CD1c-positive myeloid dendritic cell (primary cell): ENCODE measurements at regions not wholly inside any gene's neighbourhood (a gene's known extent, or its start where the extent isn't known, plus 50 kb on each side); places are given as distances from the start of the nearest gene placed in this dataset.

Experiments used
- DNase-seq: peaks from one replicate; pipeline ENCODE4 v3.0.0-alpha.2; 2016; ENCODE audit errors: extremely low spot score

- no peak for DNase-seq
Observed at GRCh38 chr6:169082817-169083507, 170.7 kb downstream of the THBS2 start.

- no peak for DNase-seq
Observed at GRCh38 chr6:169082093-169082492, 171.6 kb downstream of the THBS2 start.

- DNase-seq, result no peak
Observed at GRCh38 chr6:169081248-169081647, 172.4 kb downstream of the THBS2 start.

GRCh38 chr6:169079650-169080049, 174.0 kb downstream of the THBS2 start:
- DNase-seq, result no peak

GRCh38 chr6:169078399-169079145, 175.1 kb downstream of the THBS2 start:
- no peak for DNase-seq

- DNase-seq, result no peak
Observed at GRCh38 chr6:169075915-169076654, 177.6 kb downstream of the THBS2 start.

GRCh38 chr6:169075211-169075914, 178.3 kb downstream of the THBS2 start:
- no peak for DNase-seq

- no peak for DNase-seq
Observed at GRCh38 chr6:169074526-169074925, 179.1 kb downstream of the THBS2 start.

GRCh38 chr6:169073311-169073710, 180.3 kb downstream of the THBS2 start:
- DNase-seq, result no peak

- DNase-seq, result no peak
Observed at GRCh38 chr6:169072127-169073042, 181.3 kb downstream of the THBS2 start.

- no peak for DNase-seq
Observed at GRCh38 chr6:169071394-169071793, 182.3 kb downstream of the THBS2 start.

- no peak for DNase-seq
Observed at GRCh38 chr6:169070506-169071176, 183.0 kb downstream of the THBS2 start.

GRCh38 chr6:169069356-169069755, 184.3 kb downstream of the THBS2 start:
- no peak for DNase-seq

- no peak for DNase-seq
Observed at GRCh38 chr6:169064194-169064593, 189.5 kb downstream of the THBS2 start.

- DNase-seq, result no peak
Observed at GRCh38 chr6:169062272-169062671, 191.4 kb downstream of the THBS2 start.

- no peak for DNase-seq
Observed at GRCh38 chr6:169058634-169059033, 195.0 kb downstream of the THBS2 start.

GRCh38 chr6:169052462-169052861, 201.2 kb downstream of the THBS2 start:
- DNase-seq, result no peak

GRCh38 chr6:169051371-169051770, 202.3 kb downstream of the THBS2 start:
- no peak for DNase-seq

GRCh38 chr6:169048865-169049205, 204.8 kb downstream of the THBS2 start:
- no peak for DNase-seq

- no peak for DNase-seq
Observed at GRCh38 chr6:169048185-169048864, 205.3 kb downstream of the THBS2 start.
